Activated CD4-positive, alpha-beta T cell treated with anti-CD3 and anti-CD28 coated beads for 36 hours (primary cell): ENCODE measurements at regions not wholly inside any gene's neighbourhood (a gene's known extent, or its start where the extent isn't known, plus 50 kb on each side); places are given as distances from the start of the nearest gene placed in this dataset.

ENCODE experiments used
- ATAC-seq: fragments of 200-7000 bp; cut with Tn5 transposase; one replicate; pipeline ENCODE4 v1.10.0; 2021; ENCODE audit warnings: mild to moderate bottlenecking, moderate library complexity
- CTCF ChIA-PET: fragments of 350-600 bp; sonication (Branson Sonifier 250); formaldehyde crosslinking; loops from one replicate; lab custom pipeline; 2021; ENCODE audit warnings: antibody characterized with exemption; lab: Charles Lee
- POLR2A ChIA-PET: fragments of 350-600 bp; sonication (Branson Sonifier 250); formaldehyde crosslinking; loops from one replicate; lab custom pipeline; 2021; ENCODE audit warnings: antibody characterized with exemption, inconsistent platforms; lab: Charles Lee
- DNase-seq: peaks from one replicate; pipeline ENCODE4 v3.0.0-alpha.2; 2020
- H3K27ac Mint-ChIP-seq: one replicate; pipeline ENCODE4 v1.8.0; 2021; ENCODE audit warnings: mixed read lengths
- H3K27me3 Mint-ChIP-seq: one replicate; pipeline ENCODE4 v1.8.0; 2021; ENCODE audit warnings: mixed read lengths
- H3K36me3 Mint-ChIP-seq: one replicate; pipeline ENCODE4 v1.8.0; 2021; ENCODE audit warnings: low read depth, mixed read lengths
- H3K4me1 Mint-ChIP-seq: one replicate; pipeline ENCODE4 v1.8.0; 2021; ENCODE audit warnings: mixed read lengths
- H3K4me3 Mint-ChIP-seq: one replicate; pipeline ENCODE4 v1.8.0; 2021; ENCODE audit warnings: mild to moderate bottlenecking, moderate library complexity, mixed read lengths
- H3K9me3 Mint-ChIP-seq: one replicate; pipeline ENCODE4 v1.8.0; 2021; ENCODE audit warnings: low read depth, mixed read lengths
- intact Hi-C, 2 experiments: fragments of 100-400 bp; cut with DNase I in 1 of 2; cut with micrococcal nuclease in 1 of 2; formaldehyde crosslinking; loops; one replicate each; pipeline versions ENCODE4 v1.14.2 to v1.15.1; 2022 to 2024; cut with DNase I, micrococcal nuclease

DNA sequence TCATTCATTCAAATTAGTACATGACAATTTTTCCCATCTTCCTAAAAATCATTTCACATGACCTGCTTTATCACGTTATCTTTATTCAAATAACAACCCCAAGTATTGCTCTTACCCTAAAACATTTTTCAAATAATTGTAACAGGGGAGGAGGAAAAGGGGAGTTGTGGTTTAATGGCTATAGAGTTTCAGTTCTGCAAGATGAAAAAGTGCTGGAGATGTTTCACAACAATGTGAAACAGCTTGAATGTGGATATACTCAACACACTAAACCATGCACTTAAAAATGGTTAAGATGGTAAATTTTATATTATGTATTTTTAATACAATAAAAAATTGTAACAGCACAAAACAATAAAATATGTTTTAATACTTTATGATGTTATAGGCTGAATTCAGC lies 161.6 kb upstream of the GUCY1A2 start:
- no peak overlapping the region for H3K4me3 Mint-ChIP-seq
- no peak for ATAC-seq
- H3K27ac Mint-ChIP-seq = no peak overlapping the region
- no peaks in the 10 kb centered on the region for H3K27me3 Mint-ChIP-seq
- H3K4me1 Mint-ChIP-seq = no peaks in the 10 kb centered on the region
- no peak for DNase-seq
- ChIA-PET POLR2A (no interaction called here), CTCF (interaction anchor here (1.3 kb wide), 1 partner anchor 108 kb away, joined by 5 read pairs; no protein-coding TSS in a partner anchor)
- peaks cover 6% of the 10 kb centered on the region for H3K9me3 Mint-ChIP-seq
- intact Hi-C loops = no loop called here
- no peaks in the 10 kb centered on the region for H3K36me3 Mint-ChIP-seq

DNA sequence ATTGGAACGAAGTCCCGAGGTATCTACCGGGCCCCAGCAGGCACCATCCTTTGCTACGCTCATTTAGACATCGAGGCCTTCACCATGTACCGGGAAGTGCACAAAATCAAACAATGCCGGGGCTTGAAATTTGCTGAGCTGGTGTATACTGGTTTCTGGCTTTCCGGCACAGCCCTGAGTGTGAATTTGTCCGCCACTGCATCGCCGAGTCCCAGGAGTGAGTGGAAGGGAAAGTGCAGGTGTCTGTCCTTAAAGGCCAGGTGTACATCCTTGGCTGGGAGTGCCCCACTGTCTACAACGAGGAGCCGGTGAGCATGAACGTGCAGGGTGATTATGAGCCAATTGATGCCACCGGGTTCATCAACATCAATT lies 158.8 kb upstream of the GUCY1A2 start:
- ChIA-PET POLR2A (no interaction called here), CTCF (interaction anchor here (0.5 kb wide), 1 partner anchor 9 kb away, joined by 4 read pairs; no protein-coding TSS in a partner anchor)
- Mint-ChIP-seq H3K27me3 (no peaks in the 10 kb centered on the region), H3K27ac (no peak overlapping the region), H3K9me3 (peaks cover 6% of the 10 kb centered on the region), H3K4me3 (no peak overlapping the region), H3K4me1 (no peaks in the 10 kb centered on the region), H3K36me3 (no peaks in the 10 kb centered on the region)
- DNase-seq (no peak), ATAC-seq (no peak)
- intact Hi-C loops = no loop called here

GRCh38 chr11:107176148-107177105 lies 158.2 kb upstream of the GUCY1A2 start:
- ChIA-PET POLR2A (no interaction called here), CTCF (interaction anchor here (0.5 kb wide), 1 partner anchor 9 kb away, joined by 4 read pairs; no protein-coding TSS in a partner anchor)
- intact Hi-C loops = no loop called here
- Mint-ChIP-seq H3K27me3 (no peaks in the 10 kb centered on the region), H3K9me3 (peaks cover 6% of the 10 kb centered on the region), H3K27ac (no peak overlapping the region), H3K36me3 (no peaks in the 10 kb centered on the region), H3K4me1 (no peaks in the 10 kb centered on the region), H3K4me3 (no peak overlapping the region)
- ATAC-seq (no peak), DNase-seq (no peak)

DNA sequence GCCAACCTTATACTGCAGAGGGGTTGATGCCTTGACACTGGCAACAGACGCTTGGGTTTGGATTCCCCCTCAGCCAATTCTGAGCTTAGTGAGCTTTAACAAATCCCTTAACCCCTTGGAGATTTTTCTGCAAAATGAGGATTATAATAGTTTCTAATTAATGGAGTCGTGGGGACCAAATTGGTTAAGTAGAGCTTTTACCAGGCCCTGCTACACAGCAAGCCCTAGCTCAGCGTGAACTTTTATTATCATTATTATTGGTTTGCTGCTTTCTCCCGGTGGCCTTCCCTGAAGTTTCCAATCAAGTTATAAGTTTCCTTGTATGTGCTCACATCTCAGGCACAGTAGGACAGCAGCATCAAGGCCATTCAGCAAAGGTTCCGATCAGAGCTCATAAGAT lies 156.6 kb upstream of the GUCY1A2 start:
- POLR2A ChIA-PET = no interaction called here
- intact Hi-C loops = no loop called here
- CTCF ChIA-PET = no interaction called here
- H3K4me3 Mint-ChIP-seq = no peak overlapping the region
- DNase-seq (no peak), ATAC-seq (no peak)
- H3K27ac Mint-ChIP-seq = no peak overlapping the region
- H3K27me3 Mint-ChIP-seq = no peaks in the 10 kb centered on the region
- H3K4me1 Mint-ChIP-seq = no peaks in the 10 kb centered on the region
- H3K36me3 Mint-ChIP-seq = no peaks in the 10 kb centered on the region
- peaks cover 11% of the 10 kb centered on the region for H3K9me3 Mint-ChIP-seq

DNA sequence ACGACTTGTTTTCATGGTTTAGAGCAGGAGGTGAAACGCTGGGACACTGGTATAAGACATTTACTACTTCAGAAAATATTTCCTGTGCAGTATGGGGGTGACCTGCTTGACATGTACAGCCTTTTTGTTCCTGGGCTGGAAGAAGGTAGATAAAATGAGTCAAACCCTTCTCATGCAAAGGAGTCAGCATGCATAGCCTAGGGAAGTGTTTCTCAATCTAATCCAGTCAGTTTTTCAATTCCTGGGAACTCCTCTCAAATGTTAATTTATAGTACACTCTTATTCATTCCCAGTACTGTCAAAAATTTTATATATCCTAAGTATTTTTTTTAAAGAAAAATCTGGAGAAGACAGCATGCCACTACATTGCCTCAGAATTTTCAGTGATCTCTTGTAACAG lies 154.7 kb upstream of the GUCY1A2 start:
- no peaks in the 10 kb centered on the region for H3K36me3 Mint-ChIP-seq
- CTCF ChIA-PET = no interaction called here

DNA sequence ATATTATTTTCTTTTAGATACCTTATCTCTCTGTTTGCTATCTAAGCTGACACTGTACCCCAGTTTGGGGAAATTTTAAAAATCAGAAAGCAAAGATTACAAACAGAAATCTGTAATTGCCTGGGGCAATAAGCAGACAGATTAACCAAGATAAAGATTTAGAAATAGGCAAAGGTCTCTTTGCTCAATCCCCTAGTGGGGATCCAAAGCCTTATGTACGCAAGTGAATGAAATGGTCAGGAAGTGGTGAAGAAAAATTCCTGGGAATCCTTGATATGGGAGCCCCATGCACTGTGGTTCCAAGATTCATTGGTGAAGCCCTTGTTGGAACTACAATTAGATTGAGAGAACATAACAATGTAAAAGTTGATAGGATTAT lies 139.5 kb upstream of the GUCY1A2 start:
- Mint-ChIP-seq H3K9me3 (no peaks in the 10 kb centered on the region), H3K36me3 (no peaks in the 10 kb centered on the region), H3K4me3 (no peak overlapping the region), H3K27ac (no peak overlapping the region), H3K4me1 (no peaks in the 10 kb centered on the region), H3K27me3 (no peaks in the 10 kb centered on the region)
- POLR2A ChIA-PET = no interaction called here
- intact Hi-C loops = no loop called here
- ATAC-seq (no peak), DNase-seq (no peak)
- CTCF ChIA-PET = interaction anchor here (1.2 kb wide), 1 partner anchor 11 kb away, joined by 3 read pairs; no protein-coding TSS in a partner anchor

More for the DNA sequence above, 154.7 kb upstream of the GUCY1A2 start:
- intact Hi-C loops = no loop called here
- Mint-ChIP-seq H3K4me3 (no peak overlapping the region), H3K27me3 (no peaks in the 10 kb centered on the region), H3K4me1 (no peaks in the 10 kb centered on the region), H3K9me3 (peaks cover 13% of the 10 kb centered on the region), H3K27ac (no peak overlapping the region)
- POLR2A ChIA-PET = no interaction called here
- DNase-seq (no peak), ATAC-seq (no peak)

DNA sequence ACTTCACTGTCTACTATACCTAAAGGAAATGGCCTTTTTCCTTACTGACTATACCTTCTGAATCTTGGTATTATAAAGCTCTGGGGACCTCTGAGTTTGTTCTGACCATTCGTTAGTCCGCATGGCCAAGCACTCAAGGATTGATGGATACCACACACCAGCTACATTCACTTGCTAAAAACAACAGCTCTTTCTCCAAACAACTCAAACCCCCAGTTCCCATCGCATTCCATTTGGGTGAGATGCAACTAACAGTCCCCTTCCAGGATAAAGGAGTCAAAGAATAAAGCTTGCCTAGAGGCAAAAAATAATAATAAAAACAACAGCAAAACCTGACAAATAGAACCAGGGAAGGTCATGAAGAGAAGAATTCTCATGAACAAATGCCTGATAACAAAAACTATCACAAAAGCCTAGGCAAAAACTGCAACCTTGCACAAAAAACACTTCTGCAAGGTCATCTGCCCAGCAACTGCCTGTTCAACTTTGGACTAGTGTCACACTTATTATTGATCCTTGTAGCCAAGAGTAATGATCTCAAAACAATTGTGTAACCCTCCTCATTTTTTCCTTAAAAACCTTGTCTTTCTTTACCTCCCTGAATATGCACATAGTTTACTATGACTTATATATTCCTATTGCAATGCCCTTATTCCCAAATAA lies 139.0 kb upstream of the GUCY1A2 start:
- no peak overlapping the region for H3K4me3 Mint-ChIP-seq
- no peak for DNase-seq
- no peaks in the 10 kb centered on the region for H3K36me3 Mint-ChIP-seq
- no peak overlapping the region for H3K27ac Mint-ChIP-seq
- no peaks in the 10 kb centered on the region for H3K27me3 Mint-ChIP-seq
- H3K9me3 Mint-ChIP-seq = no peaks in the 10 kb centered on the region
- H3K4me1 Mint-ChIP-seq = no peaks in the 10 kb centered on the region
- ChIA-PET CTCF (interaction anchor here (1.2 kb wide), 1 partner anchor 10 kb away, joined by 3 read pairs; no protein-coding TSS in a partner anchor), POLR2A (no interaction called here)
- intact Hi-C loops = no loop called here
- no peak for ATAC-seq

DNA sequence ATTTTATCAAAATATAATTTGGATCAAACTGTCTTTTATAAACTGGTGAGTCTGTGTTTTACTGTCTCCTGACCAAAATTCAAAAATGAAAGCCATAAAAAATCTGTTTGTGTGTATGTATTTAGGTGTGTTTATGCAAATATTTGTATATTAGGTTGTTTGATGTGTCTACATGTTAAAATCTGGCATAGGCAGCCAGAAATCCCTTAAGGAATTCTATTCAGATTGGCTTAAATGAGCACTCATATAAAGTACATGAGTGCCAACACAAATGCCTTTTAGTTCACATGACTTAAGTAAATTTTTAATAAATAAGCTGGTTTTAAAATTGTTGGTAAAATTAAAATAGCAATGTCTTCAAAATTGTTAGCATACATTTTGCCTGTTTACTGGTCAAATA lies 133.3 kb upstream of the GUCY1A2 start:
- Mint-ChIP-seq H3K4me1 (no peaks in the 10 kb centered on the region), H3K4me3 (no peak overlapping the region), H3K27ac (no peak overlapping the region), H3K36me3 (no peaks in the 10 kb centered on the region), H3K27me3 (no peaks in the 10 kb centered on the region), H3K9me3 (no peaks in the 10 kb centered on the region)
- CTCF ChIA-PET = interaction anchor here (0.6 kb wide), 1 partner anchor 572 kb away, joined by 3 read pairs; no protein-coding TSS in a partner anchor
- DNase-seq (no peak), ATAC-seq (no peak)
- intact Hi-C loops = no loop called here
- POLR2A ChIA-PET = no interaction called here

DNA sequence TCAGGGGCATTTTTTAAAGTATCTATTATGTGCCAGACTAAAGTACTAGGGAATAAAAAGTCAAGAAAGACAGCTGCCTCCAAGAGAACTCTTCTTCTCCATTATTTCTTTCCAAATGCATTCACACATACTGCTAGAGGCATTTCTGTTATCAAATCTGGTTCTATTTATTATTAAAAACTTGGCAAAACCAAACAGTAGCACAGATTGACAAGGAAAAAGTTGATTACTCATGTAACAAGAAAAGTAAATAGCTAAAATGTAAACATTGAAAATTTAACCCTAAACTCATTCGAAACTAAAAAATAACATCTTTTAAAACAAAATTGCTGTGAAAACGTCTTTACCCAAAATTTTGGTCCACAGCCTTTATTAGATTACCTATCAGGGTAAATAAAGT lies 132.9 kb upstream of the GUCY1A2 start:
- Mint-ChIP-seq H3K4me3 (no peak overlapping the region), H3K27me3 (no peaks in the 10 kb centered on the region), H3K36me3 (no peaks in the 10 kb centered on the region), H3K27ac (no peak overlapping the region), H3K9me3 (no peaks in the 10 kb centered on the region), H3K4me1 (no peaks in the 10 kb centered on the region)
- intact Hi-C loops = no loop called here
- POLR2A ChIA-PET = no interaction called here
- DNase-seq (no peak), ATAC-seq (no peak)
- CTCF ChIA-PET = no interaction called here

GRCh38 chr11:107140983-107141382 lies 122.7 kb upstream of the GUCY1A2 start:
- H3K9me3 Mint-ChIP-seq = peaks cover 5% of the 10 kb centered on the region

DNA sequence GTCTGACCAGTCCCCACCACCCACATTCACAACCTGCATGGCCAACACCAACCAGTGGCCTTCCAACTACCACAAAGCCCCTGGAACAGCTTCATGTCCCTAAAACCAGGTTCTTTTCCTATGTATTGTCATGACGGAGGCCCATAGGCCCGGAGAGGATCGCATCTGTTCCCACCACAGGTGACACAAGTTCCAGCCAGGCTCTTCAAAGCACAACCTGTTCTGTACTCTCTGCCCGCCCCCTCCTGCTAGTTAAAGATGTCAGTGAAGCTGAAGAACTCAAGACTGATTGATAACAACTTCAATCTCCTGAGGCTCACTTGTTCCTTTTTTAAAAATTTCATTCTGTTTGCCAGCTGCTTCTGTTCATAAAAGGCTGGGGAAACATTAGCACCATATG lies 121.1 kb upstream of the GUCY1A2 start:
- no peaks in the 10 kb centered on the region for H3K27me3 Mint-ChIP-seq
- no peaks in the 10 kb centered on the region for H3K36me3 Mint-ChIP-seq
- ATAC-seq (no peak), DNase-seq (no peak)
- no peak overlapping the region for H3K4me3 Mint-ChIP-seq
- peaks cover 10% of the 10 kb centered on the region for H3K9me3 Mint-ChIP-seq
- CTCF ChIA-PET = no interaction called here
- no peak overlapping the region for H3K27ac Mint-ChIP-seq
- no peaks in the 10 kb centered on the region for H3K4me1 Mint-ChIP-seq
- intact Hi-C loops = no loop called here
- POLR2A ChIA-PET = no interaction called here

More at GRCh38 chr11:107140983-107141382, 122.7 kb upstream of the GUCY1A2 start:
- DNase-seq = no peak
- intact Hi-C loops = no loop called here
- Mint-ChIP-seq H3K27me3 (no peaks in the 10 kb centered on the region), H3K27ac (no peak overlapping the region), H3K4me1 (no peaks in the 10 kb centered on the region), H3K36me3 (no peaks in the 10 kb centered on the region), H3K4me3 (no peak overlapping the region)
- CTCF ChIA-PET = no interaction called here
- POLR2A ChIA-PET = no interaction called here
- no peak for ATAC-seq

DNA sequence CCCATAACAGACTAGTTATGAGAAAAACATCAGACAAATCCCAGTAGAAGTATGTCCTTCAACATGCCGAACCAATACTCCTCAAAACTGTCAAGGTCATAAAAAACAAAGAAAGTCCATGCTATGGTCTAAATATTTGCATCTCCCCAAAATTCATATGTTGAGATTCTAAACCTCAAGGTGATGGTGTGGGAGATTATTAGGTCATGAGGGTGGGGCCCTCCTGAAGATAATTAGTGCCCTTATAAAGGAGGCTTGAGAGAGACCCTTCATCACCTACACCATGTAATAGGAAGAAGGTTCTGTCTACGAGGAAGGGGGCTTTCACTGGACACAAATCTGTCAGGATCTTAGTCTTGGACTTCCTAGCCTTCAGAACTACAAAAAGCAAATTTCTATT lies 118.6 kb upstream of the GUCY1A2 start:
- no peak for DNase-seq
- intact Hi-C loops = no loop called here
- no peak overlapping the region for H3K27ac Mint-ChIP-seq
- POLR2A ChIA-PET = no interaction called here
- no peaks in the 10 kb centered on the region for H3K4me1 Mint-ChIP-seq
- H3K9me3 Mint-ChIP-seq = peaks cover 13% of the 10 kb centered on the region
- no peak for ATAC-seq
- no peaks in the 10 kb centered on the region for H3K27me3 Mint-ChIP-seq
- CTCF ChIA-PET = no interaction called here
- no peak overlapping the region for H3K4me3 Mint-ChIP-seq
- H3K36me3 Mint-ChIP-seq = no peaks in the 10 kb centered on the region
